ENCODE measurements at regions not wholly inside any gene's neighbourhood (a gene's known extent, or its start where the extent isn't known, plus 50 kb on each side); places are given as distances from the start of the nearest gene placed in this dataset.
"Not testable (repeated sequence)": the region's sequence is repeated elsewhere in the genome, so short reads cannot be mapped to it uniquely, and the experiment has no call there.

DNA sequence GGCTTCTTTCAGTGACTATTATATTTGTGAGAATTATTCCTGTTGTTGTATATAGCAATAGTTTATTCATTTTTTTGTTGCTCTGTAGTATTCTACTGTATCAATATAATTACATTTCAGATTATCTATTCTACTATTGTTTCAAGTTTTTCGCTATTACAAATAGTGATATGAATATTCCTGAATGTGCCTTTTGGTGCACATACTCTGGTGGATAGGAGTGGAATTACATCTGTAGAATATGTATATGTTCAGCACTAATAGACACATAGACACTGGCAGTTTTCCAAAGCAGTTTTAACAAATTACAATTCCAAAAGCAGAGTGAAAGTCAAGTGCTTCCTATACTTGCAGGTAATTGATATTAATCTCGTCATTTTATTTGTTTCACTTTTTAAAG, 696.2 kb upstream of the PRMT6 start:
- no peak overlapping the region for H3K4me3 ChIP-seq (replicated peaks; ENCODE audit: low read depth, low read length)
- TF ChIP-seq, protein P1, sequence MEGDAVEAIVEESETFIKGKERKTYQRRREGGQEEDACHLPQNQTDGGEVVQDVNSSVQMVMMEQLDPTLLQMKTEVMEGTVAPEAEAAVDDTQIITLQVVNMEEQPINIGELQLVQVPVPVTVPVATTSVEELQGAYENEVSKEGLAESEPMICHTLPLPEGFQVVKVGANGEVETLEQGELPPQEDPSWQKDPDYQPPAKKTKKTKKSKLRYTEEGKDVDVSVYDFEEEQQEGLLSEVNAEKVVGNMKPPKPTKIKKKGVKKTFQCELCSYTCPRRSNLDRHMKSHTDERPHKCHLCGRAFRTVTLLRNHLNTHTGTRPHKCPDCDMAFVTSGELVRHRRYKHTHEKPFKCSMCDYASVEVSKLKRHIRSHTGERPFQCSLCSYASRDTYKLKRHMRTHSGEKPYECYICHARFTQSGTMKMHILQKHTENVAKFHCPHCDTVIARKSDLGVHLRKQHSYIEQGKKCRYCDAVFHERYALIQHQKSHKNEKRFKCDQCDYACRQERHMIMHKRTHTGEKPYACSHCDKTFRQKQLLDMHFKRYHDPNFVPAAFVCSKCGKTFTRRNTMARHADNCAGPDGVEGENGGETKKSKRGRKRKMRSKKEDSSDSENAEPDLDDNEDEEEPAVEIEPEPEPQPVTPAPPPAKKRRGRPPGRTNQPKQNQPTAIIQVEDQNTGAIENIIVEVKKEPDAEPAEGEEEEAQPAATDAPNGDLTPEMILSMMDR (IDR thresholded peaks at IDR 0.05; ENCODE audit: low read length, missing control alignments): peak; percentile 10
- DNase-seq (ENCODE audit: low read depth): no peak

- no peak for DNase-seq (ENCODE audit: low read depth)
- H3K4me3 ChIP-seq (replicated peaks; ENCODE audit: low read depth, low read length): no peak overlapping the region
- TF ChIP-seq, protein P1 (IDR thresholded peaks at IDR 0.05; ENCODE audit: low read length, missing control alignments): no peak
These were observed 689.7 kb upstream of the PRMT6 start for GRCh38 chr1:106366627-106367319.

GRCh38 chr1:106378261-106378660, 678.2 kb upstream of the PRMT6 start:
- TF ChIP-seq, protein P1 (IDR thresholded peaks at IDR 0.05; ENCODE audit: low read length, missing control alignments): no peak
- H3K4me3 ChIP-seq (replicated peaks; ENCODE audit: low read depth, low read length): no peak overlapping the region
- no peak for DNase-seq (ENCODE audit: low read depth)

DNA sequence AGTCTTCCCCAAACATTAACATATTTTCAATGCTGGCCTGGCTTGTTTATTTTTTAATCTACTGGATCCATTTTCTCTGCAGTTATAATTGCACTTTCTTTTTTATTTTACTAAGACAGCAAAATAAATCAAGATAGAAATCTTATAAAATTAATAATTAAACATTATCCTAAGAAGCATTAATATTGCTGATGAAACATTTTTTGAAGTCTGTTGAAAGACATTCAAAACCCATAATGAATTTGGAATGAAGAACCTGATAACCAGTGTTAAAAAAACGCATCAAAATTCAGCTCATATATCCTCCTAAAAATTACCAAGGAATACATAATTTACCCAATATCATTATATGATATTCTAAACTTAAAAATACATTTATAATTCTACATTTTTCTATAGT, 675.7 kb upstream of the PRMT6 start:
- DNase-seq (ENCODE audit: low read depth): no peak
- no peak overlapping the region for H3K4me3 ChIP-seq (replicated peaks; ENCODE audit: low read depth, low read length)
- TF ChIP-seq, protein P1 (IDR thresholded peaks at IDR 0.05; ENCODE audit: low read length, missing control alignments): no peak

DNA sequence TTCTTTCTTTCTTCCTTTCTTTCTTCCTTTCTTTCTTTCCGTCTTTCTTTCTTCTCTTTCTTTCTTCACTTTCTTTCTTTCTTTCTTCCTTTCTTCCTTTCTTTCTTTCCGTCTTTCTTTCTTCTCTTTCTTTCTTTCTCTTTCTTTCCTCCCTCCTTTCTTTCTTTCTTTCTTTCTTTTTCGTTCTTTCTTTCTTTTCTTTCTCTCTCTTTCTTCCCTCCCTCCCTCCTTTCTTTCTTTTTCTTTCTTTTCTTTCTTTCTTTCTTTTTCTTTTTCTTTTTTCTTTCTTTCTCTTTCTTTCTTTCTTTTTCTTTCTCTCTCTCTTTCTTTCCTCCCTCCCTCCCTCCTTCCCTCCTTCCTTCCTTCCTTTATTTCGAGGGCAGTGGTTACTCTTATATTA, 667.3 kb upstream of the PRMT6 start:
- not testable (repeated sequence) for H3K4me3 ChIP-seq (replicated peaks; ENCODE audit: low read depth, low read length)

GRCh38 chr1:106393046-106393445, 663.4 kb upstream of the PRMT6 start:
- H3K4me3 ChIP-seq (replicated peaks; ENCODE audit: low read depth, low read length): no peak overlapping the region
- TF ChIP-seq, protein P1 (IDR thresholded peaks at IDR 0.05; ENCODE audit: low read length, missing control alignments): no peak
- DNase-seq (ENCODE audit: low read depth): no peak

More for the DNA sequence above, 667.3 kb upstream of the PRMT6 start:
- not testable (repeated sequence) for DNase-seq (ENCODE audit: low read depth)

DNA sequence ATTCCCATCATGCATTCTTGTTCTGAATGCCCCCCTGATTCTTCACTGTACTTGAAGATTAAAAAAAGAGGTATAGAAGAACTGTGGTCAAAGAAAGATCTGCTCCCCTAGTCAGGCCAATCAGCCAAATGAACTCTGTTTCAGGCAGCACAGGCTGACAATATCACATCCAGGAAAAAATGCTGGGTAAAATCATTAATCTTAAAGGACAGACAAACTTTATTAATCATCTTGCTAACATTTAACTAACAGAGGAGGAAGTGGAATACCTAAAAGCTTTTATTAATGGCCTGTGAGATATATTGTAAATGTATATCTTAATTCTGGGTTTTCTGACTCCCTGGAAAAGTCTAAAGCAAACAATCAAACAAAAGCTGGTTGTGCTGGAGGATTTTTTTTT, 660.5 kb upstream of the PRMT6 start:
- no peak for DNase-seq (ENCODE audit: low read depth)

More for the DNA sequence above, 660.5 kb upstream of the PRMT6 start:
- no peak overlapping the region for H3K4me3 ChIP-seq (replicated peaks; ENCODE audit: low read depth, low read length)
- TF ChIP-seq, protein P1 (IDR thresholded peaks at IDR 0.05; ENCODE audit: low read length, missing control alignments): no peak
